NCI-H2029 treated with DMSO at 0.1 percent for 48 hours (cell line): ENCODE measurements at regions not wholly inside any gene's neighbourhood (a gene's known extent, or its start where the extent isn't known, plus 50 kb on each side); places are given as distances from the start of the nearest gene placed in this dataset.

ENCODE experiments used
- DNase-seq: peaks from one replicate; lab custom pipeline; 2025; lab: John Stamatoyannopoulos, UW

DNA sequence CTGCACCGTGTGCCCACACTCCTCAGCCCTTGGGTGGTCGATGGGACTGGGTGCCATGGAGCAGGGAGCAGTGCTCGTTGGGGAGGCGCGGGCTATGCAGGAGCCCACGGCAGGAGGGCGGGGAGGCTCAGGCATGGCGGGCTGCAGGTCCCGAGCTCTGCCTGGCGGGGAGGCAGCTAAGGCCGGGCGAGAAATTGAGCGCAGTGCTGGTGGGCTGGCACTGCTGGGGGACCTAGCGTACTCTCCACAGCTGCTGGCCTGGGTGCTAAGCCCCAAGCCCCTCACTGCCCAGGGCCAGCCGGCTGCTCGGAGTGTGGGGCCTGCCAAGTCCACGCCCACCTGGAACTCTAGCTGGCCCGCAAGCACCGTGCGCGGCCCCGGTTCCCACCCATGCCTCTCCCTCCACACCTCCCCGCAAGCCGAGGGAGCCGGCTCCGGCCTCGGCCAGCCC lies 55.9 kb upstream of the ECI2 start:
- no peak for DNase-seq

DNA sequence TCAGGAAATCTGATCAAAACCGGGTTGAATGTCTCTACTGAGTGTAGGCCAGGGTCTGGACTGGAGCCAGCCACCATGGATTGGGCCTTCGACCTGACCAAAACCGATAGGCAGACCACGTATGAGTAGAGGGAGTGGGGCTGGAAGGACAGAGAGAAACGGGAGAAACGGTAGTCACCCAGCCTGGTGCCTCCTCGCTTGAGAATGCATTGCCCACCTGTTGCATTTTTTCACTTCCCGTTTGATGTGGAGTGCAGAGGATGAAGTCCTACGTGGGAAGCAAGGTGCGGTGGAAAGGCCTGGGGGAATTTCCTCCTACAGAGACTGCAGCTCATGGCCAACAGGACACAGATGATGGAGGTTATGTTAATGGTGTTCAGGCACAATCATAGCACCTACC lies 53.9 kb upstream of the ECI2 start:
- DNase-seq = no peak

DNA sequence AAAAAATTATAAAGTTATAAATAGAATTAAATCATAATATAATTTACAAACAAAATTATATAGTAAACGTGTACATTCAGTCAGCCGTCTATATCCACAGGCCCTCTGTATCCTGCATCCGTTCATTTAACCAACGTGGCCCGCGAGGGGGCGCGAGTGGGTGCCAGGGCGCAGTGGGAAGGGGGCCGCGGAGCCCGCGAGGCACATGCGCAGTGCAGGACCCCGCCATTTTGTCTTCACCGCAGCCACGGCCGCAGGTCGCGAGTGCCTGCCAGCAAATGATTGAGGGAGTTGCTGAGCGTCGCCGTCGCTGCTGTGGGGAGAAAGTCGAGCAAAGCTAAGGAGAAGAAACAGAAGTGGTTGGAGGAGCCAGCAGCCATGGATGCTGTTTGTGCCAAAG lies 53.4 kb upstream of the ECI2 start:
- DNase-seq = no peak

DNA sequence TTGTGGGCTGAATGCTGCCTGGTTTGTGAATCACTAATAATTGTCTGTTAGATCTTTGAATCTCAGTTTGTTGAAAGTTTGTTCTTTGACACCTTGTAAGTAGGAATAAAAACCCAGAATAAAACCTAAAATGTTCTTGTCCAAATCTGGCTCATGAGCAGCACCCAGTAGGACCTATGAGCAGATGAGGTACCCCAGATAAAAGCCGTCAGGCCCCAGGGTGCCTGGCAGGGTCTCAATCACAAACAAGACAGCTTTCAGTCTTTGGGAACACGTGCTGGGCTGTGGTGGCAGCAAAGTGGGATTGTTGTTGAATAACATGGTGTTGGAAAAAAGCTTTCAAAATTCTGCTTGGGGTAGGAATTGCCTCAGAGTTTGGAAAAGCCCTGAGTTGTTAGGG lies 52.1 kb upstream of the ECI2 start:
- DNase-seq = no peak

DNA sequence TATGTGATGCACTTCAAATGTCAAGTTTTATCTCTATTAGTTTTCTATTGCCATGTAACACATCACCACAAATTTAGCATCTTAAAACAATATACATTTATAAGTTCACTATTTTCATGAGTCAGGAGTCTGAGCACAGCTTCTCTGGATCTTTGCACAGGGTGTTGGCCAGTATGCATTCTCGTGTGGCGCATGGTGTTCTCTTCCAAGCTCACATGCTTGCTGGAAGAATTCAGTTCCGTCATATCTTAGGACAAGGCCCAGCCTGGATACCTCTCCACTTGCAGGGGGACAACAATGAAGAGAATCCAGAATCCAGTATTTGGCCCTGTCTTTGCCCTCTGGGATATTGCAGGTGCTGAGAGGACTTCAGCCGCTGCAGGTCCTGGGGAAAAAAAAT lies 51.0 kb upstream of the ECI2 start:
- DNase-seq = no peak

DNA sequence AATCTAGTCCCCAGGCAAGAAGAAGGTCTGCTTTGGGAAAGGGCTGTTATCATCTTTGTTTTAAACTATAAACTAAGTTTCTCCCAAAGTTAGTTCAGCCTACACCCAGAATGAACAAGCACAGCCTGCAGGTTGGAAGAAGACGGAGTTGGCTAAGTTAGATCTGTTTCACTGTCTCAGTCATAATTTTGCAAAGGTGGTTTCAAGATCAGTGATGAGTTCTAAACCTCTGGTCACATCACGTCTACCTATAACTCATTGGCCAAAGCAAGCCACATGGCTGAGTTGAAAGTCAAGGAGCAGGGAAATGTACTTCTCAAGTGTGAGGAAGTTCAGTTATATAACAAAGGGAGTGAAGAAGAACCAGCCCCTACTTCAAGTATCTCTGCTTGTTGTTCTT lies 50.5 kb upstream of the ECI2 start:
- DNase-seq = no peak

DNA sequence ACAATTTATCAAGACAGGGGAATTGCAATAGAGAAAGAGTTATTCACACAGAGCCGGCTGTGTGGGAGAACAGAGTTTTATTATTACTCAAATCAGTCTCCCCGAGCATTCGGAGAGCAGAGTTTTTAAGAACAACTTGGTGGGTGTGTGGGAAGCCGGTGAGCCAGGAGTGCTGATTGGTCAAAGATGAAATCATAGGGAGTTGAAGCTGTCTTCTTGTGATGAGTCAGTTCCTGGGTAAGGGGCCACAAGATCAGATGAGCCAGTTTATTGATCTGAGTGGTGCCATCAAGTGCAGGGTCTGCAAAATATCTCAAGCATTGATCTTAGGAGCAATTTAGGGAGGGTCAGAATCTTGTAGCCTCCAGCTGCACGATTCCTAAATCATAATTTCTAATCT lies 50.0 kb upstream of the ECI2 start:
- DNase-seq = no peak
